GM12891 (cell line): ENCODE measurements at regions not wholly inside any gene's neighbourhood (a gene's known extent, or its start where the extent isn't known, plus 50 kb on each side); places are given as distances from the start of the nearest gene placed in this dataset.

ENCODE experiments used
- POLR2A ChIP-seq: IDR thresholded peaks from 2 replicates; pipeline ENCODE4 v1.6.1; 2011; ENCODE audit warnings: low read depth, low read length, control low read depth
- POLR2AphosphoS5 ChIP-seq: IDR thresholded peaks from 2 replicates; pipeline ENCODE4 v1.6.1; 2011; ENCODE audit warnings: low read depth, low read length, control low read depth

DNA sequence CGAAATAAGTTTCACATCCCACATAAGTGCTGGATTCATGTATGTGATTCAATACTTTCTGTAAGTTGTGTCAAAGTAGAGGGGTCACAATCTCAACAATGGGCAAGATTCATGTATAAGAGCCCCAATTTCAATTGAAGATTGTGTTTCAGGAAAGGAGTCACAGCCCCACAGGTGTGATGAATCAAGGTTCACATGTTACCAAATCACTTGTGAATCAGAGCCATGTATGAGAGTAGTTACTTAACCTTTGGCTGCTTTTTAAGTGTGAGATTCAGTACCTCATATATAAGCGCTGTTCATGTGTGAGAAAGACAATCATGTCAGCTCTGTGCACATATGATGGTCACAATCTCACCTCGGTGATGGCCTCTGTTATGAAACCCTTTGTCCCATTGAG is 1100.0 kb upstream of the AMELY start:
- TF ChIP-seq POLR2AphosphoS5 (no peak), POLR2A (no peak)
